ENCODE measurements at regions not wholly inside any gene's neighbourhood (a gene's known extent, or its start where the extent isn't known, plus 50 kb on each side); places are given as distances from the start of the nearest gene placed in this dataset.

GRCh38 chr20:50431066-50431450, 79.1 kb upstream of the PTPN1 start:
- Histone ChIP-seq H3K36me3 (ENCODE audit: control insufficient read depth in 1 of 2, insufficient read depth in 2 of 2, low read depth in 1 of 2, low read length in 2 of 2) (no peaks in the 10 kb centered on the region), H2BK15ac (ENCODE audit: low read depth, poor library complexity, severe bottlenecking) (peak overlapping the region; percentile 29), H3K9me3 (ENCODE audit: control insufficient read depth, low read length) (no peaks in the 10 kb centered on the region), H3K23ac (ENCODE audit: low read length in 2 of 2) (no peak overlapping the region), H2BK120ac (ENCODE audit: low read depth, low read length) (peak overlapping the region; percentile 82), H3K27ac (ENCODE audit: low read length, poor library complexity, severe bottlenecking) (no peak overlapping the region), H3K18ac (ENCODE audit: low read depth in 1 of 2, low read length in 2 of 2) (peak overlapping the region in 1 of 2 experiments; percentile 79), H2AFZ (ENCODE audit: low read depth, low read length) (no peak overlapping the region), H2BK12ac (ENCODE audit: low read length in 2 of 2) (peak overlapping the region; percentile 44 to 96), H3K79me1 (replicated peaks; ENCODE audit: low read length, poor library complexity, severe bottlenecking) (no peaks in the 10 kb centered on the region), H3K4ac (ENCODE audit: low read depth in 1 of 2, low read length in 2 of 2) (peak overlapping the region; percentile 35 to 56), H3K4me3 (ENCODE audit: insufficient read depth in 1 of 2, low read depth in 1 of 2, low read length in 2 of 2) (no peak overlapping the region), H3K14ac (ENCODE audit: low read length in 2 of 2) (no peak overlapping the region), H3K4me2 (ENCODE audit: low read length, poor library complexity, severe bottlenecking) (no peak overlapping the region), H3K4me1 (ENCODE audit: control insufficient read depth, insufficient read depth, low read depth, low read length) (peaks cover 11% of the 10 kb centered on the region), H4K8ac (ENCODE audit: low read length) (peak overlapping the region; percentile 72), H4K91ac (ENCODE audit: low read length) (peak overlapping the region; percentile 67), H3K27me3 (ENCODE audit: control insufficient read depth in 1 of 2, insufficient read depth in 1 of 2, low read length in 2 of 2) (no peaks in the 10 kb centered on the region), H2AK5ac (ENCODE audit: low read length, severe bottlenecking) (no peak overlapping the region), H2BK5ac (ENCODE audit: low read depth, low read length, poor library complexity, severe bottlenecking) (no peak overlapping the region), H3K9ac (ENCODE audit: low read length) (no peak overlapping the region)
- WGBS, result 84% methylated on average over 9 of the region's 9 CpGs
- DNase-seq, result no peak

- Histone ChIP-seq H3K18ac (ENCODE audit: low read depth in 1 of 2, low read length in 2 of 2) (peak overlapping the region; percentile 77 to 82), H3K14ac (ENCODE audit: low read length in 2 of 2) (no peak overlapping the region), H3K23ac (ENCODE audit: low read length in 2 of 2) (no peak overlapping the region), H2AK5ac (ENCODE audit: low read length, severe bottlenecking) (no peak overlapping the region), H3K36me3 (ENCODE audit: control insufficient read depth in 1 of 2, insufficient read depth in 2 of 2, low read depth in 1 of 2, low read length in 2 of 2) (no peaks in the 10 kb centered on the region), H3K27me3 (ENCODE audit: control insufficient read depth in 1 of 2, insufficient read depth in 1 of 2, low read length in 2 of 2) (no peaks in the 10 kb centered on the region), H3K9me3 (ENCODE audit: control insufficient read depth, low read length) (no peaks in the 10 kb centered on the region), H3K79me1 (replicated peaks; ENCODE audit: low read length, poor library complexity, severe bottlenecking) (no peaks in the 10 kb centered on the region), H3K4me3 (ENCODE audit: insufficient read depth in 1 of 2, low read depth in 1 of 2, low read length in 2 of 2) (no peak overlapping the region), H4K91ac (ENCODE audit: low read length) (peak overlapping the region; percentile 73), H3K4me2 (ENCODE audit: low read length, poor library complexity, severe bottlenecking) (no peak overlapping the region), H2BK15ac (ENCODE audit: low read depth, poor library complexity, severe bottlenecking) (peak overlapping the region; percentile 0), H3K4me1 (ENCODE audit: control insufficient read depth, insufficient read depth, low read depth, low read length) (peaks cover 6% of the 10 kb centered on the region), H2BK12ac (ENCODE audit: low read length in 2 of 2) (peak overlapping the region; percentile 84 to 90), H3K9ac (ENCODE audit: low read length) (no peak overlapping the region), H2BK5ac (ENCODE audit: low read depth, low read length, poor library complexity, severe bottlenecking) (no peak overlapping the region), H2AFZ (ENCODE audit: low read depth, low read length) (no peak overlapping the region), H3K27ac (ENCODE audit: low read length, poor library complexity, severe bottlenecking) (no peak overlapping the region), H4K8ac (ENCODE audit: low read length) (no peak overlapping the region), H3K4ac (ENCODE audit: low read depth in 1 of 2, low read length in 2 of 2) (peak overlapping the region in 1 of 2 experiments; percentile 2), H2BK120ac (ENCODE audit: low read depth, low read length) (peak overlapping the region; percentile 12)
- DNase-seq, result no peak
- WGBS, result 95% methylated on average over 4 of the region's 4 CpGs
Measured at GRCh38 chr20:50433001-50433761, 77.0 kb upstream of the PTPN1 start.

- no peak overlapping the region for H2BK15ac ChIP-seq (ENCODE audit: low read depth, poor library complexity, severe bottlenecking)
- no peak overlapping the region for H3K4me2 ChIP-seq (ENCODE audit: low read length, poor library complexity, severe bottlenecking)
- no peaks in the 10 kb centered on the region for H3K9me3 ChIP-seq (ENCODE audit: control insufficient read depth, low read length)
- H2BK5ac ChIP-seq (ENCODE audit: low read depth, low read length, poor library complexity, severe bottlenecking), result no peak overlapping the region
- peaks cover 11% of the 10 kb centered on the region for H3K4me1 ChIP-seq (ENCODE audit: control insufficient read depth, insufficient read depth, low read depth, low read length)
- H2AFZ ChIP-seq (ENCODE audit: low read depth, low read length), result no peak overlapping the region
- no peak for DNase-seq
- no peak overlapping the region for H2BK120ac ChIP-seq (ENCODE audit: low read depth, low read length)
- H3K27me3 ChIP-seq (ENCODE audit: control insufficient read depth in 1 of 2, insufficient read depth in 1 of 2, low read length in 2 of 2), result no peaks in the 10 kb centered on the region
- H3K4ac ChIP-seq (ENCODE audit: low read depth in 1 of 2, low read length in 2 of 2), result peak overlapping the region in 1 of 2 experiments; percentile 24
- WGBS, result 100% methylated on average over 1 of the region's 1 CpG
- no peak overlapping the region for H3K4me3 ChIP-seq (ENCODE audit: insufficient read depth in 1 of 2, low read depth in 1 of 2, low read length in 2 of 2)
- no peak overlapping the region for H2AK5ac ChIP-seq (ENCODE audit: low read length, severe bottlenecking)
- no peaks in the 10 kb centered on the region for H3K79me1 ChIP-seq (replicated peaks; ENCODE audit: low read length, poor library complexity, severe bottlenecking)
- H3K27ac ChIP-seq (ENCODE audit: low read length, poor library complexity, severe bottlenecking), result no peak overlapping the region
- no peak overlapping the region for H3K14ac ChIP-seq (ENCODE audit: low read length in 2 of 2)
- no peak overlapping the region for H3K9ac ChIP-seq (ENCODE audit: low read length)
- H3K23ac ChIP-seq (ENCODE audit: low read length in 2 of 2), result no peak overlapping the region
- H3K18ac ChIP-seq (ENCODE audit: low read depth in 1 of 2, low read length in 2 of 2), result no peak overlapping the region
- H4K91ac ChIP-seq (ENCODE audit: low read length), result no peak overlapping the region
- no peak overlapping the region for H2BK12ac ChIP-seq (ENCODE audit: low read length in 2 of 2)
- no peak overlapping the region for H4K8ac ChIP-seq (ENCODE audit: low read length)
- no peaks in the 10 kb centered on the region for H3K36me3 ChIP-seq (ENCODE audit: control insufficient read depth in 1 of 2, insufficient read depth in 2 of 2, low read depth in 1 of 2, low read length in 2 of 2)
Measured at GRCh38 chr20:50434321-50434652, 75.9 kb upstream of the PTPN1 start.

- Histone ChIP-seq H2BK12ac (ENCODE audit: low read length in 2 of 2) (peak overlapping the region; percentile 5 to 97), H4K91ac (ENCODE audit: low read length) (peak overlapping the region; percentile 56), H3K36me3 (ENCODE audit: control insufficient read depth in 1 of 2, insufficient read depth in 2 of 2, low read depth in 1 of 2, low read length in 2 of 2) (no peaks in the 10 kb centered on the region), H2AFZ (ENCODE audit: low read depth, low read length) (no peak overlapping the region), H2BK15ac (ENCODE audit: low read depth, poor library complexity, severe bottlenecking) (peak overlapping the region; percentile 33), H3K4me3 (ENCODE audit: insufficient read depth in 1 of 2, low read depth in 1 of 2, low read length in 2 of 2) (no peak overlapping the region), H3K9ac (ENCODE audit: low read length) (no peak overlapping the region), H3K79me1 (replicated peaks; ENCODE audit: low read length, poor library complexity, severe bottlenecking) (no peaks in the 10 kb centered on the region), H3K27ac (ENCODE audit: low read length, poor library complexity, severe bottlenecking) (no peak overlapping the region), H3K4me1 (ENCODE audit: control insufficient read depth, insufficient read depth, low read depth, low read length) (peaks cover 14% of the 10 kb centered on the region), H3K23ac (ENCODE audit: low read length in 2 of 2) (no peak overlapping the region), H2AK5ac (ENCODE audit: low read length, severe bottlenecking) (no peak overlapping the region), H2BK5ac (ENCODE audit: low read depth, low read length, poor library complexity, severe bottlenecking) (no peak overlapping the region), H3K9me3 (ENCODE audit: control insufficient read depth, low read length) (no peaks in the 10 kb centered on the region), H3K14ac (ENCODE audit: low read length in 2 of 2) (no peak overlapping the region), H3K4ac (ENCODE audit: low read depth in 1 of 2, low read length in 2 of 2) (peak overlapping the region in 1 of 2 experiments; percentile 2), H4K8ac (ENCODE audit: low read length) (no peak overlapping the region), H3K18ac (ENCODE audit: low read depth in 1 of 2, low read length in 2 of 2) (peak overlapping the region; percentile 29 to 72), H2BK120ac (ENCODE audit: low read depth, low read length) (peak overlapping the region; percentile 52), H3K27me3 (ENCODE audit: control insufficient read depth in 1 of 2, insufficient read depth in 1 of 2, low read length in 2 of 2) (no peaks in the 10 kb centered on the region), H3K4me2 (ENCODE audit: low read length, poor library complexity, severe bottlenecking) (no peak overlapping the region)
- DNase-seq, result peak; percentile 92
- 45% methylated on average over 5 of the region's 6 CpGs for WGBS
Measured at GRCh38 chr20:50434653-50435396, 75.4 kb upstream of the PTPN1 start.

All from mesenchymal stem cell (in vitro differentiated cells and primary cell).